Ecto neural progenitor cell (in vitro differentiated cells): ENCODE measurements at regions not wholly inside any gene's neighbourhood (a gene's known extent, or its start where the extent isn't known, plus 50 kb on each side); places are given as distances from the start of the nearest gene placed in this dataset.

Source experiments
- DNase-seq: peaks from one replicate; pipeline ENCODE4 v3.0.0-alpha.2; 2018; ENCODE audit warnings: low spot score

DNA sequence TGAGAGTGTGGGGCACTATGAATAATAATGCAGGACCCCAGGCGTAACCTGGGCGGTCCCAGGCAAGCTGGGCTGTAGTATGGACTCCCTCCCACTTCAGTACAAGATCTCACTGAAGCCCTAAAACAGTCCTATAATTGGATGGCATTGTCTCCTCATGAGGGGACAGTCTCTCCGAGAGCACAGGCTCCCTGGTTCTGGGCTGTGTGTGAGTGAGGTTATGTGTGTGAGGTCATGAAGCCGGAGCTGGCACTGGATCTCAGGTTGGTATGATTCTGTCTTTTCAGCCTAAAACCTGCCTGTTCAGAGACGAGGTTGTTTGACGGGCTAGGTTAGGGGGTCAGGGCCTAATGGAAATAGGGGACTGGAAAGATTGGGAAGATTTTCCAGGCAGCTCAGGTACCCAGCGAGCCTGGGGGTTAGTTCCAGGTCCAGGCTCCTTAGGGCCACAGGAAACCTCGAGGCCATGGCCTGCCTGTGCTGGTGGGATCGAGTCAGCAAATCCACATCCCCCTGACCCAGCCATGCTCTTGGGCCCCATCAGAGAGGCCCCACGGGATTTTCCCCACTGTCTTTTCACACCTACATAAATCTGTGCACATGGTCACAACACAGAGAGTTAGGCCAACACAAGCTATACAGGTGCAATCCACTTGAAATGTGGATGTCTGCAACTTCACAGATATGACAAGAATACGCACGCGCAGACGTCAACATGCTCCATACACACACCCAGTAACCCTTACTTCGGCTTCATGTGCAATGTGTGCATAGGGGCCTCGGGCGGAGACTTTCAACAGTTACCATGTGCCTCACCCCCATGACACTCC lies 94.8 kb downstream of the INHBB start:
- no peak for DNase-seq

DNA sequence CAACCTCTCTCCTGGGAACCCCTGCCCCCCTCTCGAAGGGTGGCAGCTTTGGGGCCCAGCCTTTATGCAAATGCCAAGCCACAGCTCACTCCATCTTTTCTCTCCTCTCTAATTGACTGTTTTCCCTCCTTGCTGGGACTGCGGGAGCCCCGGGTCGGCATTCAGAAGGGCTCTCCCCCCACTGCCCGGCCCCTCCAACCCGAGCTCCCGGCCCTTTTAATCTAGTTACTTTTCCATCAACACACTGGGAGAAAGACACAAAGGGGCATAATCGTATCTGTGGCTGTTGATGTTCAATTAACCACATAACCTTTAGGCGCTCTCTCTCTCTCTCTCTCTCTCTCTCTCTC lies 95.4 kb downstream of the INHBB start:
- DNase-seq = no peak

- peak; percentile 68 for DNase-seq
Measured at GRCh38 chr2:120441744-120442471, 96.0 kb downstream of the INHBB start.

- DNase-seq = no peak
Measured at GRCh38 chr2:120442541-120442922, 96.6 kb downstream of the INHBB start.

GRCh38 chr2:120442923-120443571 lies 97.1 kb downstream of the INHBB start:
- peak; percentile 85 for DNase-seq

- DNase-seq = no peak
Measured at GRCh38 chr2:120443946-120444345, 98.0 kb downstream of the INHBB start.

DNA sequence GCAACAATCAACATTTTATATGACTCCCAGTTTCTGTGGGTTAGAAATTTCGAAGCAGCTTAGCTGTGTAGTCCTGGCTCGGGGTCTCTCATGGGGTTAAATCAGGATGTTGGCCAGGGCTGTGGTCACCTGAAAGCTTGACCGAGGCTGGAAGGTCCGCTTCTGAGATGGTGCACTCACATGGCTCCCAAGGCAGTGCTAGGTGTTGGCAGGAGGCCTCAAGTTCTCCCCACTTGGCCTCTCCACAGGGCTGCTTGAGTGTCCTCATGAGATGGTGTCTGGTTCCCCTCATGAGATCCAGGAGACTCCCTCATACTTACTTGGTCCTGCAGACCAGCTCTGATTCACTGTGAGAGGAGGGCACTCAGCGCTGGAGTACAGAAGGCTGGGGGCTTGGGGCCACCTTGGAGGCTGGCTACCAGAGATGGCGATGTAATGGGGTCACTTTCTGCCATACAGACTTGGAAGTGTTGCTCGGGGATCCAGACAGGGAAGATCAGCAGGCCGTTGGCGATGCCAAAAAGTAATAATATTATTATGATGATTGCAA lies 98.8 kb downstream of the INHBB start:
- no peak for DNase-seq

- DNase-seq = no peak
Measured at GRCh38 chr2:120445449-120446143, 99.7 kb downstream of the INHBB start.

- no peak for DNase-seq
Measured at GRCh38 chr2:120446236-120447126, 100.5 kb downstream of the INHBB start.

DNA sequence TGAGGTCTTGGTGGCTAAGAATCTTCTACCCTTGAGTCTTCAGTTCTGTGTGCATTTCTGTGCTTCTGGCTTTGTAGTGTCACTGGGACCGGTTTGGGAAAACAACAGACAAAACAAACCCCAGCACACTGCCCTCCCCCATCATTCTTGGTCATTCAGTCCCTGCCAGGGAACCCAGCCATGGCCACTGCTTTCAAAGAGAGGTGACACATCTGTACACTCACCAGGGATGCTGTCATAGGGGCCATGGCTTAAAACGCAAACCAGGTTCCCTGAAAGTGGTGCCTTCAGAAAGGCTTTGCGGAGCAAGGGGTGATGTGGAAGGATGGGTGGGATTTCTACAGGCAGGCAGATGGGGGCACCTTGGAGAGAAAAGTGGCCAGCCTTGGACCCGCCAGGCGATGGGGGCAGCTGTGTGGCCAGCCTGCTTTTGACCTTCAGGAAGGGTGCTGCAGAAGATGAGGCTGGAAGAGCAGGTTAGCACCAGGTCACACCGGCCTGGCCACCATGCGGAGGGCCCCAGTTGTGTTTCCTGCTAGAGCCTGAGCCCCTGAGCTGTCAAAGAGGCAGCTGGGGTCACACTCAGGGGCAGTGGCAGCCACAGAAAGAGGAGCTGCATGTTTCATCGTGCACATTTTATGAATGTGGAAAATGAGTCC lies 101.3 kb downstream of the INHBB start:
- no peak for DNase-seq

DNA sequence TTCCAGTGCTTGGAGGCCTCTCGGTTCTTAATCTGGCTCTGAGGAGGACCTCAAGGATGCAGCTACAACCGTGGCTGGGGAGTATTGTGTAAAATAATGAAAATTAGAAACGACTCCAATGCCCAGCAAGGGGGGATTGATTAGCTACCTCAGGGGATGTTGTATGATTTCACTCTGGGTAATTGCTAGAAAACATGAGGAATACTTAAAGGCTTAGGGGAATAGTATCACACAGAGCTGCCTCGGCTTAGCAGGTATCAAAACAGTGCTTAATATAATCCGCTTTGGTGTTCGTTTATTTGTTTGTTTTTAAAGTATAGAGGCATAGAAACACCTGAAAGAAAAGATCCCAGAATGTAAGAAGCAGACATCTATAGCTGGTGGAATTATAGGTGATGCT lies 102.5 kb downstream of the INHBB start:
- DNase-seq = no peak

- no peak for DNase-seq
Measured at GRCh38 chr2:120448961-120449810, 103.2 kb downstream of the INHBB start.

DNA sequence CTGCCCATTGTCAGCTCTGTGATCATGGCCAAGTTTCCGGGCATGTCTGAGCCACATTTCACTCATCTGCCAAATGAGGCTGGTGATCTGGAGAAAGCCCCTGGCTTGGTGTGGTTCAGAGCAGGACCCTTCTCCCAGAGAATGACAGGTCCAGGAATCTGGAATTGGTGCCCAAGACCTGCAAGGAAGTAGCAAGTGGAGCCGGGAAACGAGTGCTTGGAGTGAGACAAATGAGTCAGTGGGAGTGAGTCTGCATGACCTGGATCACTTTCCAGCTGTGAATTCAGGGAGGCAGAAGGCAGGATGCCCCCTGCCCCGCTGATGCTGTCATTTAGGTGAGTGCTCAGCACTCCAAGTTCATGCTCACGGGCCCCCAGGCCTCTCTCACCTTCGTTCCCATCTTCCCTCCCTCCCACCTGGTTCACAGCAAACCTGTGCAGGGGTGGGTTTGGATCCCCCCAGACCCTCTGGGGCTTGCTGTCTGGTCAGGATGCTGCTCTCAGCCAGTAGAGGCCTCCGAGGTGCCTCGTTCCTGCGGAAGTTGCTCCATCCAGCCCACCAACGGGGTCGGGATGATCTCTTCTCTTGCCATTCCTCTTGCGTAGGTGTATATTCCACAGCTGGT lies 104.4 kb downstream of the INHBB start:
- DNase-seq = no peak

DNA sequence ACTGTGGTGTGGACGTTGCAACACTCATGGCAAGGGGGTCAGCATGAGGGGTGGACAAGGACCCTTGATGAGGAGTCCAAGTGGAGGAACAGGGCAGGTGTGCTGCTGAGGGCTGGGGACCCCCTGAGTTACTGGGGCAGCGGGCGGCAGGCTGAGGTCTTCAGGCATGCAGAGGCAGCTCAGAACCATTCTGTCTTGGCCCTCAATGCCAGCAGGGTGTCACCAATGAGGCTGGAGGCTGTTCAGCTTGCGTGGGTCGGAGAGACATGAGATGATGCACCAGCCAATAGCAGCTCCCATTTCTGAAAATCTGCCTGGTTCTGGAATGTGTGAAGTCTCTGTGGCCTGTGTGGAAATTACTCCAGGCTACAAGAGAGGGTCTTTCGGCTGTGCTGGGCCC lies 105.4 kb downstream of the INHBB start:
- DNase-seq = no peak

GRCh38 chr2:120452131-120452530 lies 106.2 kb downstream of the INHBB start:
- no peak for DNase-seq

DNA sequence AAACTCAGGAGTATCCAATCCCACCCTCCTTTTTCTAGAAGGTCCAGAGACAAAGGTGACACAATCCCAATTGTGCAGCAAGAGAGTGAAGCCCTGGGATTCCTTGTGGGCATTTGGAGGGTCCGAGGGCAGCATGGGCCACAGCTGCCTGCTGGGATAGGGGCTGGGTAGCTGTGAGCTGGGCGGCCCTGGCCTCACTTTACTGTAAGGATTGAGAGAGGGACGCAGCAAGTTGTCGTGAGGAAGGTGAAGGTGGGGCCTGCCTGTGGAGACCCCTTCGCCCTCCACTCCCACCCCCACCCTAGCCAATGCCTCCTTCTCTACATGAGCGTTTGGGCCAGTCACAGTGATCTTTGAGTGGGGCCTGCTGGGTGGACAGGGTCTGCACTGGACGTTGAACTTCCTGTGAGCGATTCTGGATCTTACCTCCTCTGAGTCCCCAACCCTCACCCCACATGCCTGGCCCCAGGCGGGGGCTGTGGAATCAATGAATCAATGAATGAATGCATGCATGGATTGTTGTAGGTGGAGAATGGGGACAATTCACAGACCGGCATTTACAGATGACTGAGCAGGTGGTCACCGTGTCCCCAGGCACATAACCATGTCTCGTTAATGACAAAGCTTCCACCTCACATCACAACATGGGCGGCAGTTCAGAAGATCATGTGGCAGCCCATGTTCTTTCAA lies 107.2 kb downstream of the INHBB start:
- DNase-seq = no peak

DNA sequence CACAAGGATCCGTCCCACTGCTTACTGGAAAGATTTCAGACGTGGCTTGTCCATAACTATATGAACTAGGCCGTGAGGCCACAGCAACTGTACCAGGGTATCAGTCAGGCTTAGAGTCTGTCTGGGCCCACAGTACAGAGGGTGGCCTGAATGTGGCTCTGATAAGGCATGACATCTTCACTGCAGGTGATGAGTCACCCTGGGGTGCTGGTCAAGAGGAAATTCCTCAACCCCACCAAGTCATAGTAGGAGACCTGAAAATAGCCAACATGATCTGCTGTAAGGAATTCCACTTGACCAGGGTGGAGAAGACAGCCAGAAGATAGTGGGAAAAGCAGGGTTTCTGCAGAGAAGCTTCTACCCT lies 107.7 kb downstream of the INHBB start:
- DNase-seq = no peak

DNA sequence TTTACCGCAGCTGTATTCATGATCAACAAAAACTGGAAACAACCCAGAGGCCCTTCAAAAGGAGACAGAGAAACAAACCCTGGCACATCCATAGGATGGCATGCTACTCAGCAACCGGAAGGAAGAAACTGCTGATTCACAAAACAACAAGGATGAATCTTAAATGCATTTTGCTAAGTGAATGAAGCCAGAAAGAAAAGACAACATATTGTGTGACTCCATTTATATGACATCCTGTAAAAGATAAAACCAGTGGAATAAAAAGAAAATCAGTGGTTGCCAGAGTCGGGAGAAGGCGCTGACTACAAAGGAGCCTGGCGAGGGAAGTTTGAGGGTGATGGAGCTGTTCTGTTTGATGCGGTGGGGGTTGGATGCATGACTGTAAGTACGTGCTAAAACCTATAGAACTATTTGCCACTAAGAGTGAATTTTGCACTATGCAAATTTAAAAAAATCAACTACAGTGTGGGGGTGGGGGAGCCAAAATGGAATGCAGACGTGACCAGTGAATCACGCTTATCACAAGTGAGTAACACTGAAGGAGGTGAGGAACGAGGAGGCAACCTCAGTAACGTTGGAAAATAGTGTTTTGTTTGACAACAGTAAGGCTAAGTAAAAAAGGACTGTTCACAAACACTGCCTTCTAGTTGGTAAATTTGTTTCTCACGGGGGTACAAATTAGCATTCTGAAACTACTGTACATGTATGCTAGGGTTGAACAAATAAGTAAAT lies 108.9 kb downstream of the INHBB start:
- DNase-seq = no peak
